A673 (cell line): ENCODE measurements at regions not wholly inside any gene's neighbourhood (a gene's known extent, or its start where the extent isn't known, plus 50 kb on each side); places are given as distances from the start of the nearest gene placed in this dataset.

ENCODE experiments used
- CTCF ChIP-seq: fragments of 300-800, 200-600 bp; sonication (generic); conservative IDR thresholded peaks from 2 replicates; pipeline ENCODE4 v1.5.1; 2017; ENCODE audit warnings: low read depth, mild to moderate bottlenecking, antibody characterized with exemption, low read length, moderate library complexity, mixed read lengths
- EZH2 ChIP-seq: fragments of 200-600 bp; sonication (generic); IDR thresholded peaks from 2 replicates; pipeline ENCODE4 v1.6.1; 2017; ENCODE audit warnings: borderline replicate concordance, low read depth, mild to moderate bottlenecking, mixed read lengths, antibody characterized with exemption, low read length; ENCODE audit not compliant: poor library complexity, severe bottlenecking

DNA sequence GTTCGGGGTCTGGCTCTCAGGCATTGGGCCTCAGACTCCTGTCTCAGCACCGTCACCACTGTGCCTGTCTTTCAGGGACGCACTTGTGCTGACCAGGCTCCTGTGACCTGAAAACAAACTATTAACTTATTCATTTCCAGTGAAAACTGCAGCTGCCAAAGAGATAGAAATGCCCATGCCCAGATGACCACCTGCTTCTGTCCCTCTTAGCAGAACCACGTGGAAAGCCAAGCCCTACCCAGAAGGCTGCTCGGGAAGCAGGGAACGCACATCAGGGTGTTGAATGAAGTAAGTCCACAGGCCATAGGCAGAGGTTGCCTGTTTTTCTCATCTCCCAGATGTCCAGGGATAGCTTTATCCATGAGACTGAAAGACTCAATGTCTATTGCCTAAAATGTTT lies 219.3 kb downstream of the EBLN2 start:
- TF ChIP-seq CTCF (no peak), EZH2 (no peak)
